SK-N-DZ (cell line): ENCODE measurements at regions not wholly inside any gene's neighbourhood (a gene's known extent, or its start where the extent isn't known, plus 50 kb on each side); places are given as distances from the start of the nearest gene placed in this dataset.

Experiments used
- DNase-seq: peaks from one replicate; pipeline ENCODE4 v3.0.0-alpha.2; 2015; ENCODE audit warnings: low spot score

DNA sequence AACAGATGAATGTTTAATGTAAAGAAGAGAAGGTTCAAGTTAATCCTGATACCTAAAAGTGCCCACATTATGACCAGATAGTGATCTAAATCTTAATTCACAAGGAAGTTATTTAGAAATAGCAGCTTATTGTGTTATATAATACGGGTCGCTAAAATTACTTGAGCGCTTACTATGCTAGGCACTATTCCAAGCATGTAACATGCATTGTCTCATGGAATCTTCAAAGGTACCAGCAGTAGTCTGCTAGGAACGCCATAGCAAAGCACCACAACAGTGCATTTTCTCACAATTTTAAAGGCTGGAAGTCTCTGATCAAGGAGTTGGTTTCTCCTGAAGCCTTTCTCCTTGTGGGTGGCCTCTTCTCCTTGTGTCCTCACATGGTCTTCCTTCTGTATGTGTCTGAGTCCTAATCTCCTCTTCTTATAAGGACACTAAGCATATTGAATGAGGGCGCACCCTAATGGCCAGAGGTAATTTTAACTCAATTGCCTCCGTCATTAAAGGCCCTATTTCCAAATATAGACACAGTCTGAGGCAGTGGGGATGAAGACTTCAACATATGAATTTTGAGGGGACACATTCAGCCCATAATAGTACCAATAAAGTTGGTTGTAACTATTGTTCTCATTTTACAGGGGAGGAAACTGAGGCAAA lies 118.4 kb downstream of the LRRC30 start:
- no peak for DNase-seq

DNA sequence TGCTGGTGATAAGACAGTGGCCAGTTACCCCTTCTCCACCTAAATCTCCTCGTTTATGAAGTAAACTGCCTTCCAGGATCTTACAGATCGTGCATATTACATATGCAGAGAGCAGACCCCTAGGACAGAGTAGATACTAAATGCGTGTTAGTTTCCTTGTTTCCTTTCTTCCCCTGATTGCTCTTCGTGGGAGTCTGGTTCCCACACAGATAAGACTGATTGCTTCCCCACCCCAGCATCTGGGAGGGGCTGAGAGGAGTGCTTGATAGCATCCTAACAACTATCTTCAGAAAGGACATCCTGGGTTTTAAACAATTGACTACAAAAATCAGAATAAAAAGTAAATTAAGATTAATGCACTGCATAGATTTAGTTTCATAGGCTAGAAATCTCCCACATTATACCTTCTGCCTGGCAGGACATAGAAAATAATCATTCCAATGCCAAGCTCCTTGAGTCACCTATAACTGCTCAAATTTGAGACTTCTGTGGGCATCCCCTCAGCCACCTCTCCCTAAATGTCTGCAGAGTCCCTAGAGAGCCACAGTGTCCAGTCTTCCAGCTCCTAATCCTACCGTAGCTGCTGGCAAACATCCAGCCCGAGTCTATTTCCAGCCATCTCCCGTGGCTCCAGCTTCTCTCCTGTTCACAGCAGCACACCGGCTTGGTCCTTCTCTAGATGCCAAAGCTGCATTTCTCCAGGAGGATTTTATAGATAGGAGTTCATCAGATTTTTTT lies 128.3 kb downstream of the LRRC30 start:
- no peak for DNase-seq

DNA sequence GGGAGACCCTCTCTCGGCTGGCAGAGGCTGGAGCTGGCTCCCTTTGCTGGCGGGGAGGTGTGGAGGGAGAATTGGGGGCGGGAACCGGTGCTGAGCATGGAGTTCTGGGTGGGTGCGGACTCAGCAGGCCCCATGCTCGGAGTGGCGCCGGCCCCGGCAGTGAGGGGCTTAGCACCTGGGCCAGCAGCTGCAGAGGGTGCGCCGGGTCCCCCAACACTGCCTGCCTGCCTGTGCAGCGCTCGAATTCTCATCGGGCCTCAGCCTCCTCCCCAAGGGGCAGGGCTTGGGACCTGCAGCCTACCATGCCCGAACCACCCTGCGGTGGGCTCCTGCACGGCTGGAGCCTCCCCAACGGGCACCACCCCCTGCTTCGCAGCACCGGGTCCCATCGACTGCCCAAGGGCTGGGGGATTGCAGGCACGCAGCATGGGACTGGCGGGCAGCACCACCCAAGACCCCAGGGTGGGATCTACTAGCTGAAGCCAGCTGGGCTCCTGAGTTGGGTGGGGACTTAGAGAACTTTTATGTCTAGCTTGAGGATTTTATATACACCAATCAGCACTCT lies 129.8 kb downstream of the LRRC30 start:
- DNase-seq = no peak

DNA sequence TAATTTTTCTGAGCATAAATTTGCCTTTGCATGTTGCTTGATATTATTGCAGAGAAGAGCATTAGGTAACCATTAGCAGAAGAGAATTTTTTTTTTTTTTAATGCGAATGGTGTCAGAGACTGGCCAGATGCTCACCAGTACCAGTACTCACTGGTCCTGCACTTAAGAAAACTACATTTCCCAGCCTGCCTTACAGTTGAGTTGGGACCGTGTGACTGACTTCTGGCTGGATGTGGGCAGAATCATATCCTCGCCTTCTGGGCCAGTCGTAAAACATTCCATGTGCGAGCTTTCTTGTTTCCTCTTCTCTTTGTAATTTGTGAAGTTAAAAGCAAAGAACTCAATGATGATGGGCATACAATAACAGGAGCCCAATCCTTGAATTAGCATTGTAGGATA lies 132.4 kb downstream of the LRRC30 start:
- DNase-seq = no peak

DNA sequence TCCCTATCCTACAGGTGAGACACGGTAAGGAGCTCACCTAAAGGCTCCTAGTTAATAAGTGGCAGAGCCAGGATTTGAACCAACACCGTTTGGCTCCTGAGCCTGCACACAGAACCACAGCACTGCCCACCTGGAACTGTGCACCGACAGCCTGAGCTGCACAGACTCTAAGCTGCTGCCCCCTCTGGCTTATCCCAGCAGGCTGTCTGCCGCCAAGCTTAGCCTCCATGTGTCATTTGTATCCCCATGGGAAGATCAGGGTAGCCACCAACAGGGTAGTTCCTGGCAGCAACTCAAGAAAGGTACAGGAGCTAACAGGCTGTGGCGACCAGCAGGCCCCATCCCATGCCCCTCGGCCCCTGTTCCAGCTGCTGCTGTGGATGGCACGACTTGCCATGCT lies 135.7 kb downstream of the LRRC30 start:
- DNase-seq = peak; percentile 42

DNA sequence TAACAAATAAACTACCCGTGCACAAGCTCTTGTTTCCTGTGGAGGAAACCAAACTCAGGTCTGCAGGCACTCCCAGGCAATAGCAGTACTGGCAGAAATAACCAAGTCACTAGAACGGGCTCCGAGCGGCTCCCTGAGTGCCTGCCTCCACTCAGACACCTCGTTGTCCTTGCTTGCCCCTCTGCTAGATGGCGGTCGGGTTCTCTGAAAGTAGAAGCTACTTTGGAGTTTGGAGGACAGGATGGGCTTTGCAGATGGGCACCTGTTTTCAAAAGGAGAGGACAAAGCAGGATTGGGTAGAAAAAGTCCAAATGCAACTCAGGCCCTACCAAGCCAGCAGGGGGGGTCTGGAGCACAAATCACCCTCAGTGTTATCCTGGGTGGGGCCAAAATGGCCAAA lies 136.4 kb downstream of the LRRC30 start:
- no peak for DNase-seq

- DNase-seq = peak; percentile 33
Measured at GRCh38 chr18:7369006-7369405, 138.1 kb downstream of the LRRC30 start.

- peak; percentile 37 for DNase-seq
Measured at GRCh38 chr18:7370375-7370774, 139.5 kb downstream of the LRRC30 start.

DNA sequence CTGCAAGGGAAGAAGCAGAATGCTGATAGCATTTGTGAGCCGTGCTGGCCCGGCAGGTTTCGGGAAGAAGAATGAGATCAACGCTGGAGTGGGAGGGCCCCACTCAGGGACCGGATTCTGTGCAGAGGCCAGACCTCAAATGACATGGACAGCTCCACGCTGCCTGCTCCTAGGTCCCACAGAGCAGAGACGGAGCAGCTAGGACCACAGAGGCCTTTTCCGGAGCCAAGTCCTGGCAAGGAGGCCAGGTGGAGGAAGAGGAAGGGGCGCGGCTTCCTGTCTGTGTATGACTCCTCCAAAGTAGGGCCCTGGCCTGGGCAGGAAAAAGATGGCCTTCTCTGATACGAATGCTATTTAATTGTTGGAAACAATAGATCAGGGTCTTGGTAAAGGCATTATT lies 139.9 kb downstream of the LRRC30 start:
- peak; percentile 46 for DNase-seq

- DNase-seq = no peak
Measured at GRCh38 chr18:7373441-7373840, 142.6 kb downstream of the LRRC30 start.

GRCh38 chr18:7381307-7381706 lies 150.4 kb downstream of the LRRC30 start:
- DNase-seq = no peak

GRCh38 chr18:7382328-7383001 lies 151.6 kb downstream of the LRRC30 start:
- no peak for DNase-seq

DNA sequence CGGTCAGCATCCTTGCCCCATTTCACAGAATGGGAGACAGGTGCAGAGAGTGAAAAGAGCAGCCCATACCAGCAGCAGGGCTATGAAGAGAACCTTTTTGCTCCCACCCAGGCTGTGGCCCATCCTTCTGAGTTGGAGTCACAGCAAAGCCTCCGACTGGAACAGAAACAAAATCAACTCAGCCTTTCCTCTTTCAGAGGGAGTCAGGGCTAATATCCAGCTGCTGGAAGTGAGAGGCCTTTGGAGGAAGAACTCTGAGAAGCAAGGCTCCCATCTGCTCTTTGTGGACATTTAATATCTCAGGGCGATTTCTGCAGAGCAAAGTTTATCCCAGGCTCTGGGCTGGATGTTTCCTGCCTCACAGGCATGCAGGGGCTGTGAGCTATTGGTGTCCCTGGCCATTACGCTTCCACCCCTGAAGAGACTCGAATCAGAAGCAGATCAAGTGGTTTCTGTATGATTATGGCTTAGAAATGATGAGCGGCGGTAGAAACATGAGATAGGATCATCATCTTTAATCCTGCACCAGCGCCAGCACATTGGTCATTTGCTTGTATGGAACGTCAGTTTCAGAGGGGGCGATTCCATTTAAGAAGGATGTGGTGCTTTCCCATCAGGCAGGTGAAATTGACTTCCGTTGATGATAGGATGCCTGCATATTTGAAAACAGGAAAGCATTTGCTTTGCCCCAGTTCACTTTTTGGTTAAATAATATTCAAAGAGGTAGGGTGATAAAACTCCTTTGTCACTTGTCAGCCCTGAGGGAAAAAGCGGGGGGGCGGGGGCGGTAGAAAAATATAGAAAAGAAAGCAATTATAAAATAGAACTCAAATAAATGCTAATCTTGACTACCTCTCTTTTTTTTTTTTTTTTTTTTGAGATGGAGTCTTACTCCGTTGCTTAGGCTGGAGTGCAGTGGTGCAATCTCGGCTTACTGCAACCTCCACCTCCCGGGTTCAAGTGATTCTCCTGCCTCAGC lies 152.4 kb downstream of the LRRC30 start:
- DNase-seq = no peak

- DNase-seq = peak; percentile 55
Measured at GRCh38 chr18:7388741-7389140, 157.9 kb downstream of the LRRC30 start.

DNA sequence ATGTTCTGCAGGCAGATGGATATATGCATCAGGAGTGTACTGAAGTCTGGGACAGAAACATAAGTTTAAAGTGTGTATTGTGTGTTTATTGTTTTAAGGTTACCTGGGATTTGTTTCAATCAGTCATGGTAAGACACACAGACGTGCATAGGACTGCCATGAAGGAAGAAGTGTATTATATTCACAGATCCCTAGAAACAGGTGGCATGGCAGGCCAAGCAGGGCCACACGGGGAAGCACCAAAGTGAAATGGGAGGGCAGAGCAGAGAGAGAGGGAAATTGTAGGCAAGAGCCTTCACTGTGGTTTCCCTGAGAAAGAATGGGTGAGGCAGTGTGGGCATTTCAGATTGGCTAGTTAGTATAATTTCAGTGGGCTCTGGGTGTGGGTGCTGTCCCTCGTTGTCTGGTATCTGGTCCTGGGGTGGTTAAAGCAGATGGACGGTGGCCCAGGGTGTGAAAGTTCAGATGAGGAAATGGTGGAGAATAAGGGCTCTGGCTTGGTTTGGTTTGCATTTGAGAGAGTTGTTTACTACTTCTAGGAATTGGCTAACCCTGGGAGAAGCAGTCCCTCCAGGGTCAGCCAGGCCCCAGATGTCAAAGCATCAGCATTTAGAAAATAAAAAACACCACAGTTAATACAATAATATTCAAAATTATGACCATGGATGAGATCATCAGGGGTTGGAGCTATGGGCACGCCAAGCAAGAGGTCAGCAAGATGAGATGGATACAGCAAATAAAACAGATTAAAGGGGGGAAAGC lies 160.0 kb downstream of the LRRC30 start:
- DNase-seq = no peak

DNA sequence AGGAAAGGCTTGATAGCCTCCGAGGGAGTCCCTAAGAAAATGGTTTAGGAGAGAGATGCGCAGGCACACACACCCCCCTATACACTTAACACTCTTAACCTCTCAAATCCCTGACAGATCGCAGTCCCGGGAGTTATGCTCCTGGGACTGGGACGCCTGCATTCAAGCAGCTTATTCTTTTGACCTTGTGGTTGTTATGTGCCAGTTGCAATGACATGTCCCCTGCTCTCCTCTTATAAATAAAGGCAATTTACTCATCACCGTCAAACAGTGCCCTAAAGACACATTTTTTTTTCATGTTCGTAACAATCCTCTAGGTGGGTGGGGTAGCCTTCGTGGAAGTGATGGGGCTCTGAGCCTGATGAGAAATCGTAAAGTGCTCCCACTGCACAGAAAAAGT lies 162.2 kb downstream of the LRRC30 start:
- no peak for DNase-seq

- DNase-seq = no peak
Measured at GRCh38 chr18:7394050-7394659, 163.3 kb downstream of the LRRC30 start.

GRCh38 chr18:7395566-7395965 lies 164.7 kb downstream of the LRRC30 start:
- DNase-seq = no peak

DNA sequence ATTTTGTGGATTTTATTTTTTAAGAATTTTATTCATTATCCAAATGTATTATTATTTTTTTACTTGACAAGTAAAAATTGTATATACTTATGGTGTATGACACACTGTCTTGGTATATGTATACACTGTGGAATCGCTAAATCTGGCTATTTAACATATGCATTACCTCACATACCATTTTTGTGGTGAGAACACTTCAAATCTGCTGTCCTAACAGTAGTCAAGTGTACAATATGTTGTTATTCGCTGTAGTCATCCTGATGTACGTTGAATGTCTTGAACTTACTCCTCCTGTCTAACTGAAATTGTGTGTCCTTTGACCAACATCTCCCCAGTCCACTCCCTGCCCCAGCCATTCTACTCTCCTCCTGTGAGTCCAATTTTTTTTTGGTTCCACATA lies 153.2 kb upstream of the PTPRM start:
- no peak for DNase-seq

- no peak for DNase-seq
Measured at GRCh38 chr18:7414459-7414858, 152.7 kb upstream of the PTPRM start.
